Esophagus (tissue), 2 donors: ENCODE measurements at regions not wholly inside any gene's neighbourhood (a gene's known extent, or its start where the extent isn't known, plus 50 kb on each side); places are given as distances from the start of the nearest gene placed in this dataset.
"Not testable (repeated sequence)": the region's sequence is repeated elsewhere in the genome, so short reads cannot be mapped to it uniquely, and the experiment has no call there.

Source experiments
- H3K27ac ChIP-seq, 2 donors: one replicate each; pipeline ENCODE4 v1.5.1; 2013; ENCODE audit warnings: low read depth in 2 of 2, mild to moderate bottlenecking in 2 of 2, inconsistent platforms in 1 of 2, low read length in 1 of 2, moderate library complexity in 1 of 2
- H3K27me3 ChIP-seq, 2 donors: one replicate each; pipeline ENCODE4 v1.6.1; 2013; ENCODE audit warnings: low read length in 2 of 2, control low read depth in 1 of 2, mild to moderate bottlenecking in 1 of 2; ENCODE audit not compliant: insufficient read depth in 2 of 2, control insufficient read depth in 1 of 2
- H3K36me3 ChIP-seq, 2 donors: one replicate each; pipeline ENCODE4 v1.6.1; 2013; ENCODE audit warnings: low read length in 1 of 2; ENCODE audit not compliant: control insufficient read depth in 2 of 2, insufficient read depth in 2 of 2
- H3K4me1 ChIP-seq, 2 donors: one replicate each; pipeline ENCODE4 v1.6.1; 2013; ENCODE audit warnings: low read length in 1 of 2; ENCODE audit not compliant: control insufficient read depth in 2 of 2, insufficient read depth in 2 of 2
- H3K4me3 ChIP-seq, 2 donors: one replicate each; pipeline ENCODE4 v1.5.1; 2013; ENCODE audit warnings: low read length in 2 of 2, mild to moderate bottlenecking in 2 of 2, low read depth in 1 of 2, moderate library complexity in 1 of 2
- H3K9me3 ChIP-seq, 2 donors: one replicate each; pipeline ENCODE4 v1.6.1; 2013; ENCODE audit warnings: mild to moderate bottlenecking in 2 of 2, low read depth in 1 of 2, low read length in 1 of 2, moderate library complexity in 1 of 2; ENCODE audit not compliant: control insufficient read depth in 2 of 2, insufficient read depth in 1 of 2
- WGBS, 2 donors: extraction: QIAGEN DNeasy Blood & Tissue Kit; methylation state at CpG; one replicate each; pipeline ENCODE4 v1.1.7; 2013; 5-methylcytosine and 5-hydroxymethylcytosine counted together
- donor health status: healthy with polysubstance abuse.
- donor health status: Bipolar disorder and iron deficiency.

GRCh38 chr2:193467276-193467987 lies 1272.7 kb upstream of the TMEFF2 start:
- H3K9me3 ChIP-seq, result no peaks in the 10 kb centered on the region
- no peak overlapping the region for H3K4me3 ChIP-seq
- no peak overlapping the region for H3K27ac ChIP-seq
- no peaks in the 10 kb centered on the region for H3K36me3 ChIP-seq
- H3K4me1 ChIP-seq, result no peaks in the 10 kb centered on the region
- no peaks in the 10 kb centered on the region for H3K27me3 ChIP-seq

GRCh38 chr2:193463011-193463410 lies 1268.3 kb upstream of the TMEFF2 start:
- Histone ChIP-seq H3K27ac (no peak overlapping the region), H3K9me3 (no peaks in the 10 kb centered on the region), H3K36me3 (no peaks in the 10 kb centered on the region), H3K27me3 (no peaks in the 10 kb centered on the region), H3K4me1 (no peaks in the 10 kb centered on the region), H3K4me3 (no peak overlapping the region)
- WGBS, 2 donors, result 88 to 89% methylated on average over 3 of the region's 3 CpGs

DNA sequence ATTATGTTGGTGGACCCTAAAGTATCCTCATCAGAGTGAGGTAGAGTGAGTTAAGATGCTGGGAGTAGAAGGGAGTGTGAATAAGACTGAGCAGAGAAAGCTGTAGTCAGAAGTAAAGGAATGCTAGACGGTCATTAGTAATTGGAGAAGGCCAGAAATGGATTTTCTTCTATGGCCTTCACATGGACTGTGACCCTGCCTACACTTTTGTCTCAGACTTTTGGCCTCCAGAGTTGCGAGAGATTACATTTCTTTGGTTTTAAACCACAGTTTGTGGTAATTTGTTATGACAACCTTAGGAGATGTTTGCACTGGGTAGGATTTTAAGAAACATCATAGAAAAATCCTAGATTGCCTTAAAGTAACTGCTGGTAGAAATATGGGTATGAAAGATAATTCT lies 1267.7 kb upstream of the TMEFF2 start:
- Histone ChIP-seq H3K9me3 (no peaks in the 10 kb centered on the region), H3K36me3 (no peaks in the 10 kb centered on the region), H3K27ac (no peak overlapping the region), H3K4me3 (no peak overlapping the region), H3K4me1 (no peaks in the 10 kb centered on the region), H3K27me3 (no peaks in the 10 kb centered on the region)
- WGBS, 2 donors, result 78 to 81% methylated on average over 2 of the region's 2 CpGs

- Histone ChIP-seq H3K36me3 (no peaks in the 10 kb centered on the region), H3K4me1 (no peaks in the 10 kb centered on the region), H3K9me3 (no peaks in the 10 kb centered on the region), H3K27me3 (no peaks in the 10 kb centered on the region), H3K4me3 (no peak overlapping the region), H3K27ac (no peak overlapping the region)
- 75 to 84% methylated on average over 2 of the region's 2 CpGs for WGBS, 2 donors
These were observed 1266.8 kb upstream of the TMEFF2 start for GRCh38 chr2:193461431-193461934.

DNA sequence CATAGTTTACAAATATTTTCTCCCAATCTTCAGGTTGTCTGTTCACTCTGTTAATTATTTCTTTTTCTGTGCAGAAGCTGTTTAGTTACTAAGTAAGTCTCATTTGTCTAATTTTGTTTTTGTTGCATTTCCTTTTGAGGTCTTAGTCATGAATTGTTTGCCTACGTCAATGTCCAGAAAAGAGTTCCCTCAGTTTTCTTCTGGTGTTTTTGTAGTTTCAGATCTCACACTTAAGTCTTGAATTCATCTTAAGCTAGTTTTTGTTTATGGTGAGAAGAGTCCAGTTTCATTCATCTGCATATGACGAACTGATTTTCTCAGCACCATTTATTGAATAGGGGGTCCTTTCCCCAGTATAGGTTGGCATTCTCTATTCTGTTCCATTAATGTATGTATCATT lies 1252.2 kb upstream of the TMEFF2 start:
- Histone ChIP-seq H3K36me3 (no peaks in the 10 kb centered on the region), H3K9me3 (no peaks in the 10 kb centered on the region), H3K4me3 (no peak overlapping the region), H3K27me3 (no peaks in the 10 kb centered on the region), H3K27ac (no peak overlapping the region), H3K4me1 (no peaks in the 10 kb centered on the region)
- 83 to 90% methylated on average over 2 of the region's 2 CpGs for WGBS, 2 donors

DNA sequence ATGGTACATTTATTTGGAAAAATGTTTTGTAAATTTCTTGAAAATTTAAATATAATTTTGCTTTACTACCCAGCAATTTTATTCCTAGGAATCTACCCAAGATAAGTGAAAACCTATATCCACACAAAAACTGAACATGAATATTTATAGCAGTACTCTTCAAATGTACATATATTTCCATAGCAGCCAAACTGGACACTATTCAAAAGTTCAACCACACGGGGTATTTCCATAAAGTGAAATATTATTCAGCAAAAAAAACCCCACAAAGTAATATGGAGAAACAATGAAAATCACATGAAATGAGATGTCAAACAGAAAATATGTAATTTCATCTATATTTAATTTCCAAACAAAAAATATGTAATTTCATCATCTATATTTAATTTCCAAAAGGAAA lies 1247.6 kb upstream of the TMEFF2 start:
- H3K36me3 ChIP-seq, result no peaks in the 10 kb centered on the region
- no peaks in the 10 kb centered on the region for H3K9me3 ChIP-seq
- H3K4me3 ChIP-seq, result no peak overlapping the region
- no peaks in the 10 kb centered on the region for H3K4me1 ChIP-seq
- no peak overlapping the region for H3K27ac ChIP-seq
- H3K27me3 ChIP-seq, result no peaks in the 10 kb centered on the region
- WGBS, 2 donors, result 61 to 68% methylated on average over 1 of the region's 1 CpG

DNA sequence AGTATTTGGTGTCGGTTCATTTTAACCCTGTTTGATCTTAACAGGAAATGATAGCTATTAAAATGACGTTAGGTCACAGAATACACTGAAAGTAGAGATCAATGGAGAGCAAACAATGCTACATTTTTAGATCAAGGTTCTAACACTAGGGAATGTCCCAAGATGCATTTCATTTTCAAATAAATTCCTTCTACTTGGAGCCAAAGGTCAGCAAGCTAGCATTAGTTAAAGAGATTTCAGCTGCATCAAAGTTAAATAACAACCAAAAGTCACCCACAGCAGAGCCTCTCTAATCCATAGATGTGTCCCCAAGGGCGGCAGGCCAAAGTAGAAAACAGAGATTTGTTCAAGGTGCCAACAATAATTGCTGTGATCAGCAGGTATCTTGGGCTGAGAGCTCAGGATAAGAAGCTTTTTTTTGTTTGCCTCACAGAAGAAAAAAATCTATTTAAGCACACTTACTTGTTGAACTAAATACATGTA lies 1233.6 kb upstream of the TMEFF2 start:
- Histone ChIP-seq H3K27ac (no peak overlapping the region), H3K36me3 (no peaks in the 10 kb centered on the region), H3K4me3 (no peak overlapping the region), H3K27me3 (no peaks in the 10 kb centered on the region), H3K9me3 (peaks cover 0 to 2% of the 10 kb centered on the region in 2 donors), H3K4me1 (no peaks in the 10 kb centered on the region)
- 27 to 28% methylated on average over 3 of the region's 3 CpGs for WGBS, 2 donors

DNA sequence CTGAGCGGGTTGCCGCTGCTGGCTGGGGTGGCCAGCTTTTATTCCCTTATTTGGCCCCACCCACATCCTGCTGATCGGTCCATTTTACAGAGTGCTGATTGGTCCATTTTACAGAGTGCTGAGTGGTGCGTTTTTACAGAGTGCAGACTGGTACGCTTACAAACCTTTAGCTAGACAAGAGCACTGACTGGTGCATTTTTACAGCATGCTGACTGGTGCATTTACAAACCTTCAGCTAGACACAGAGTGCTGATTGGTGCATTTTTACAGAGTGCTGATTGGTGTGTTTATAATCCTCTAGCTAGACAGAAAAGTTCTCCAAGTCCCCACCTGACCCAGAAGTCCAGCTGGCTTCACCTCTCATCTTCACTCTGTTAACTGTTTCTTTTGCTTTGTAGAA lies 1217.6 kb upstream of the TMEFF2 start:
- 88 to 93% methylated on average over 5 of the region's 5 CpGs for WGBS, 2 donors
- H3K27ac ChIP-seq, H3K27me3 ChIP-seq, H3K4me1 ChIP-seq, H3K36me3 ChIP-seq, H3K4me3 ChIP-seq, H3K9me3 ChIP-seq: not testable (repeated sequence)

GRCh38 chr2:193409951-193410350 lies 1215.2 kb upstream of the TMEFF2 start:
- Histone ChIP-seq H3K9me3 (no peaks in the 10 kb centered on the region), H3K27me3 (no peaks in the 10 kb centered on the region), H3K4me3 (no peak overlapping the region), H3K36me3 (no peaks in the 10 kb centered on the region), H3K27ac (no peak overlapping the region), H3K4me1 (no peaks in the 10 kb centered on the region)
- WGBS, 2 donors, result 87 to 90% methylated on average over 1 of the region's 1 CpG

DNA sequence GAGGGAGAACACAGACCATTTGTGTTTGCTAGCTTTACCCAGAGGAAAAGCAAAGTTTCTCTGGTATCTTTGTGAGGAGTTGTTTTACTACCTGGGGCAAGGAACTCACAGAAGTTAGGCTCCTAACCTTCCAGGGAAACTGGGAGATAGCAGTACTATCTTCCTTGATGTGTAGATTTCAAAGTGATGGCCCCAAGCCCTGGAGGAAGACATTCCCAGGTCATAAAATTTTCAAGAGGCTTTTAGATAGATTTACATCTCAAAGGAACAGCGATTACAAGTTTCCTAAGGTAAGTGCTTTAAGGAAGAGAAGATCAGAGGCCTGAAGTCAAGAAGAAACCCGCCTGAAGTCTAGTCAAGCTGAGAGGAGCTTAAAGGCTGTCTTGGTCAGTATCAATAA lies 1187.8 kb upstream of the TMEFF2 start:
- Histone ChIP-seq H3K27me3 (no peaks in the 10 kb centered on the region), H3K4me1 (no peaks in the 10 kb centered on the region), H3K36me3 (no peaks in the 10 kb centered on the region), H3K27ac (no peak overlapping the region), H3K4me3 (no peak overlapping the region), H3K9me3 (no peaks in the 10 kb centered on the region)
- 47 to 63% methylated on average over 2 of the region's 2 CpGs for WGBS, 2 donors
